Stimulated activated CD8-positive, alpha-beta memory T cell treated with anti-CD3 and anti-CD28 coated beads, Interleukin-7, amount 100 ng/mL, for 1 hour (primary cell): ENCODE measurements at regions not wholly inside any gene's neighbourhood (a gene's known extent, or its start where the extent isn't known, plus 50 kb on each side); places are given as distances from the start of the nearest gene placed in this dataset.

Experiments used
- DNase-seq, 2 donors: peaks; one replicate each; pipeline ENCODE4 v3.0.0-alpha.2; 2020; ENCODE audit warnings: low read depth in 2 of 2

GRCh38 chr12:13293096-13293495, 96.6 kb downstream of the EMP1 start:
- no peak for DNase-seq

GRCh38 chr12:13289653-13290289, 93.2 kb downstream of the EMP1 start:
- no peak for DNase-seq

GRCh38 chr12:13288937-13289652, 92.6 kb downstream of the EMP1 start:
- DNase-seq, result no peak

- no peak for DNase-seq
These were observed 92.0 kb downstream of the EMP1 start for GRCh38 chr12:13288501-13288900.

GRCh38 chr12:13283867-13284266, 87.3 kb downstream of the EMP1 start:
- DNase-seq, result no peak

GRCh38 chr12:13282861-13283260, 86.3 kb downstream of the EMP1 start:
- no peak for DNase-seq

GRCh38 chr12:13278249-13278787, 81.8 kb downstream of the EMP1 start:
- DNase-seq, result peak; percentile 22 to 32

- DNase-seq, result no peak
These were observed 80.8 kb downstream of the EMP1 start for GRCh38 chr12:13277293-13277692.

GRCh38 chr12:13275241-13276085, 78.9 kb downstream of the EMP1 start:
- no peak for DNase-seq

- no peak for DNase-seq
These were observed 77.3 kb downstream of the EMP1 start for GRCh38 chr12:13273850-13274249.

GRCh38 chr12:13273097-13273496, 76.6 kb downstream of the EMP1 start:
- DNase-seq, result no peak

GRCh38 chr12:13270817-13271216, 74.3 kb downstream of the EMP1 start:
- DNase-seq, result no peak
